H9 (cell line): ENCODE measurements at regions not wholly inside any gene's neighbourhood (a gene's known extent, or its start where the extent isn't known, plus 50 kb on each side); places are given as distances from the start of the nearest gene placed in this dataset.

Experiments
- DNase-seq: peaks from one replicate; pipeline ENCODE4 v3.0.0-alpha.2; 2017
- H2AFZ ChIP-seq: one replicate; pipeline ENCODE4 v1.6.1; 2013; ENCODE audit warnings: mild to moderate bottlenecking, low read length, control low read depth, moderate library complexity
- H2AK5ac ChIP-seq: 2 replicates; pipeline ENCODE4 v1.6.1; 2013; ENCODE audit warnings: low read length, control low read depth, mixed read lengths; ENCODE audit not compliant: insufficient read length
- H2BK120ac ChIP-seq: one replicate; pipeline ENCODE4 v1.6.1; 2013; ENCODE audit warnings: low read depth, mild to moderate bottlenecking, low read length, control low read depth, inconsistent platforms; ENCODE audit not compliant: poor library complexity, severe bottlenecking
- H2BK12ac ChIP-seq: 2 replicates; pipeline ENCODE4 v1.6.1; 2013; ENCODE audit warnings: low read length, control low read depth, mixed read lengths, low read depth; ENCODE audit not compliant: insufficient read length
- H2BK15ac ChIP-seq: 2 replicates; pipeline ENCODE4 v1.6.1; 2013; ENCODE audit warnings: low read depth, low read length, control low read depth
- H2BK20ac ChIP-seq: one replicate; pipeline ENCODE4 v1.6.1; 2013; ENCODE audit warnings: low read depth, mild to moderate bottlenecking, low read length, control low read depth, inconsistent platforms; ENCODE audit not compliant: poor library complexity, severe bottlenecking
- H2BK5ac ChIP-seq: 2 replicates; pipeline ENCODE4 v1.6.1; 2013; ENCODE audit warnings: low read length, control low read depth, mixed read lengths; ENCODE audit not compliant: insufficient read length
- H3K14ac ChIP-seq: 2 replicates; pipeline ENCODE4 v1.6.1; 2013; ENCODE audit warnings: low read length, control low read depth; ENCODE audit not compliant: insufficient read depth
- H3K18ac ChIP-seq: 2 replicates; pipeline ENCODE4 v1.6.1; 2013; ENCODE audit warnings: low read depth, mild to moderate bottlenecking, mixed read lengths, low read length, control low read depth; ENCODE audit not compliant: insufficient read length
- H3K23ac ChIP-seq: 2 replicates; pipeline ENCODE4 v1.6.1; 2013; ENCODE audit warnings: low read length, control low read depth, mixed read lengths, low read depth; ENCODE audit not compliant: insufficient read length
- H3K23me2 ChIP-seq: 2 replicates; pipeline ENCODE4 v1.6.1; 2013; ENCODE audit warnings: low read depth, mild to moderate bottlenecking, mixed read lengths, low read length, control low read depth; ENCODE audit not compliant: insufficient read length, poor library complexity, severe bottlenecking
- H3K27ac ChIP-seq: 2 replicates; pipeline ENCODE4 v1.5.1; 2013; ENCODE audit warnings: low read length, control low read depth, mixed read lengths, low read depth; ENCODE audit not compliant: insufficient read length
- H3K27me3 ChIP-seq: 2 replicates; pipeline ENCODE4 v1.6.1; 2013; ENCODE audit warnings: low read length, control low read depth, inconsistent platforms; ENCODE audit not compliant: insufficient read depth
- H3K4ac ChIP-seq: 2 replicates; pipeline ENCODE4 v1.6.1; 2013; ENCODE audit warnings: low read depth, mild to moderate bottlenecking, control low read depth, inconsistent platforms, low read length, moderate library complexity
- H3K4me1 ChIP-seq: 2 replicates; pipeline ENCODE4 v1.6.1; 2013; ENCODE audit warnings: low read length, control low read depth, inconsistent platforms; ENCODE audit not compliant: insufficient read depth
- H3K4me2 ChIP-seq: 2 replicates; pipeline ENCODE4 v1.6.1; 2013; ENCODE audit warnings: low read length, control low read depth, mixed read lengths; ENCODE audit not compliant: insufficient read length, insufficient read depth
- H3K56ac ChIP-seq: 2 replicates; pipeline ENCODE4 v1.6.1; 2013; ENCODE audit warnings: low read depth, mild to moderate bottlenecking, mixed read lengths, low read length, control low read depth; ENCODE audit not compliant: insufficient read length
- H3K79me1 ChIP-seq: 2 replicates; pipeline ENCODE4 v1.6.1; 2013; ENCODE audit warnings: low read depth, mild to moderate bottlenecking, moderate library complexity, low read length, control low read depth, inconsistent platforms; ENCODE audit not compliant: insufficient read depth, poor library complexity, severe bottlenecking
- H3K79me2 ChIP-seq: 2 replicates; pipeline ENCODE4 v1.6.1; 2013; ENCODE audit warnings: low read length, control low read depth, inconsistent platforms; ENCODE audit not compliant: insufficient read depth
- H3K9ac ChIP-seq: 2 replicates; pipeline ENCODE4 v1.6.1; 2013; ENCODE audit warnings: low read length, control low read depth, mixed read lengths; ENCODE audit not compliant: insufficient read length; ENCODE audit errors: extremely low read depth
- H3K9me3 ChIP-seq: one replicate; pipeline ENCODE4 v1.6.1; 2013; ENCODE audit warnings: low read depth, low read length, inconsistent platforms; ENCODE audit not compliant: control insufficient read depth
- H3T11ph ChIP-seq: one replicate; pipeline ENCODE4 v1.6.1; 2013; ENCODE audit warnings: mild to moderate bottlenecking, low read length, control low read depth, inconsistent platforms
- H4K20me1 ChIP-seq: one replicate; pipeline ENCODE4 v1.6.1; 2013; ENCODE audit not compliant: control insufficient read depth, insufficient read length, insufficient read depth
- H4K5ac ChIP-seq: 2 replicates; pipeline ENCODE4 v1.6.1; 2013; ENCODE audit warnings: low read depth, mild to moderate bottlenecking, mixed read lengths, low read length, control low read depth; ENCODE audit not compliant: insufficient read length
- H4K8ac ChIP-seq: replicated peaks from 2 replicates; pipeline ENCODE4 v1.6.1; 2013; ENCODE audit warnings: low read length, control low read depth, mixed read lengths, low read depth; ENCODE audit not compliant: insufficient read length
- H4K91ac ChIP-seq: 2 replicates; pipeline ENCODE4 v1.6.1; 2013; ENCODE audit warnings: low read depth, mild to moderate bottlenecking, moderate library complexity, mixed read lengths, low read length, control low read depth; ENCODE audit not compliant: insufficient read length
- H3K27ac Mint-ChIP-seq, 3 experiments: 2 replicates in 2 of 3; 3 replicates in 1 of 3; pipeline ENCODE4 v1.8.0; 2020 to 2021; ENCODE audit warnings: mixed read lengths in 3 of 3, mild to moderate bottlenecking in 1 of 3, moderate library complexity in 1 of 3
- H3K27me3 Mint-ChIP-seq: 2 replicates; pipeline ENCODE4 v1.8.0; 2021; ENCODE audit warnings: low read depth, mild to moderate bottlenecking, moderate library complexity, mixed read lengths
- H3K36me3 Mint-ChIP-seq, 3 experiments: 2 replicates in 2 of 3; 3 replicates in 1 of 3; pipeline ENCODE4 v1.8.0; 2020 to 2021; ENCODE audit warnings: low read depth in 3 of 3, mixed read lengths in 3 of 3; ENCODE audit not compliant: insufficient read depth in 1 of 3
- H3K4me1 Mint-ChIP-seq, 2 experiments: 2 replicates each; pipeline ENCODE4 v1.8.0; 2020; ENCODE audit warnings: mixed read lengths in 2 of 2
- H3K4me3 Mint-ChIP-seq, 2 experiments: 2 replicates in 1 of 2; 3 replicates in 1 of 2; pipeline ENCODE4 v1.8.0; 2020 to 2021; ENCODE audit warnings: mild to moderate bottlenecking in 2 of 2, mixed read lengths in 2 of 2, moderate library complexity in 1 of 2
- H3K9me3 Mint-ChIP-seq, 2 experiments: 2 replicates in 1 of 2; 3 replicates in 1 of 2; pipeline ENCODE4 v1.8.0; 2020; ENCODE audit warnings: mild to moderate bottlenecking in 2 of 2, mixed read lengths in 2 of 2, moderate library complexity in 1 of 2
- CTCF ChIP-seq: fragments of 200-600 bp; sonication (generic); conservative IDR thresholded peaks from 3 replicates; pipeline ENCODE4 v1.8.0; 2021; ENCODE audit warnings: antibody characterized with exemption, mild to moderate bottlenecking
- WGBS: extraction: QIAGEN DNeasy Blood & Tissue Kit; methylation state at CpG from one replicate; pipeline ENCODE4 v1.1.7; 2013; ENCODE audit warnings: missing lambda C conversion rate, low lambda C conversion rate, mixed read lengths; ENCODE audit not compliant: insufficient read length; ENCODE audit errors: extremely low coverage; 5-methylcytosine and 5-hydroxymethylcytosine counted together

- Mint-ChIP-seq H3K9me3 (no peaks in the 10 kb centered on the region), H3K4me1 (peaks cover 0 to 11% of the 10 kb centered on the region in 2 experiments; a peak in 2 of 4 replicates), H3K4me3 (no peak overlapping the region), H3K27me3 (no peaks in the 10 kb centered on the region), H3K36me3 (no peaks in the 10 kb centered on the region), H3K27ac (no peak overlapping the region)
- DNase-seq: no peak
- H2AK5ac ChIP-seq: no peak overlapping the region
- H4K5ac ChIP-seq: no peak overlapping the region
- H3T11ph ChIP-seq: no peak overlapping the region
- no peaks in the 10 kb centered on the region for H3K79me2 ChIP-seq
- H2BK120ac ChIP-seq: no peak overlapping the region
- no peak overlapping the region for H3K27ac ChIP-seq
- no peak overlapping the region for H3K9ac ChIP-seq
- no peak overlapping the region for H4K91ac ChIP-seq
- H3K4me1 ChIP-seq: no peaks in the 10 kb centered on the region
- no peak overlapping the region for H2BK15ac ChIP-seq
- H3K27me3 ChIP-seq: no peaks in the 10 kb centered on the region
- no peak for TF ChIP-seq CTCF
- H3K23me2 ChIP-seq: no peaks in the 10 kb centered on the region
- no peak overlapping the region for H3K14ac ChIP-seq
- no peak overlapping the region for H3K23ac ChIP-seq
- H2BK20ac ChIP-seq: no peak overlapping the region
- no peak overlapping the region for H3K4ac ChIP-seq
- no peak overlapping the region for H3K56ac ChIP-seq
- no CpG with 5 or more reads among the region's 6 CpGs for WGBS
- H4K20me1 ChIP-seq: no peaks in the 10 kb centered on the region
- no peaks in the 10 kb centered on the region for H3K9me3 ChIP-seq
- no peaks in the 10 kb centered on the region for H3K79me1 ChIP-seq
- no peak overlapping the region for H2AFZ ChIP-seq
- no peak overlapping the region for H2BK12ac ChIP-seq
- no peak overlapping the region for H4K8ac ChIP-seq
- no peak overlapping the region for H2BK5ac ChIP-seq
- H3K18ac ChIP-seq: no peak overlapping the region
- H3K4me2 ChIP-seq: no peak overlapping the region
Observed at GRCh38 chr1:71273334-71273733, 192.5 kb upstream of the ZRANB2 start.
